ENCODE measurements at regions not wholly inside any gene's neighbourhood (a gene's known extent, or its start where the extent isn't known, plus 50 kb on each side); places are given as distances from the start of the nearest gene placed in this dataset.

DNA sequence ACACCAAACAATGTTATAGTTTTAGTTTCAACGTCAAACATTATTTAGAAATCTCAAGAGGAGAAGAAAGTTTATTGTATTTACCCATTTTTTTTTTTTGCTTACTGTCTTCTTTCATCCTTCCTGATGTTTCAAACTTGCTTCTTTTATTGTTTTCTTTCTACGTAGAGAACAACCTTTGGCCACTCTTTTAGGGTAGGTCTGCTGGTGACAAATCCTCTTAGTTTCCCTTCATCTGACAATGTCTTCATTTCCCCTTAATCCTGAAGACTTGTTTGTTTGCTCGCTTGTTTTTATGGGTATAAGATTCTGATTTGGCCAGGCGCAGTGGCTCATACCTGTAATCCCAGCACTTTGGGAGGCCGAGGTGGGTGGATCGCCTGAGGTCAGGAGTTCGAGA lies 89.1 kb downstream of the RHOU start:
- Histone ChIP-seq H3K27ac (no peak overlapping the region), H3K9me3 (no peaks in the 10 kb centered on the region), H3K27me3 (no peaks in the 10 kb centered on the region), H3K4me3 (no peak overlapping the region), H3K36me3 (no peaks in the 10 kb centered on the region), H3K4me1 (peaks cover 0 to 6% (median 0%) of the 10 kb centered on the region in 4 donors)
- DNase-seq: no peak
- intact Hi-C loops (cut with DNase I): no loop called here
- TF ChIP-seq POLR2A (IDR thresholded peaks at IDR 0.05): no peak
- TF ChIP-seq, protein P1, sequence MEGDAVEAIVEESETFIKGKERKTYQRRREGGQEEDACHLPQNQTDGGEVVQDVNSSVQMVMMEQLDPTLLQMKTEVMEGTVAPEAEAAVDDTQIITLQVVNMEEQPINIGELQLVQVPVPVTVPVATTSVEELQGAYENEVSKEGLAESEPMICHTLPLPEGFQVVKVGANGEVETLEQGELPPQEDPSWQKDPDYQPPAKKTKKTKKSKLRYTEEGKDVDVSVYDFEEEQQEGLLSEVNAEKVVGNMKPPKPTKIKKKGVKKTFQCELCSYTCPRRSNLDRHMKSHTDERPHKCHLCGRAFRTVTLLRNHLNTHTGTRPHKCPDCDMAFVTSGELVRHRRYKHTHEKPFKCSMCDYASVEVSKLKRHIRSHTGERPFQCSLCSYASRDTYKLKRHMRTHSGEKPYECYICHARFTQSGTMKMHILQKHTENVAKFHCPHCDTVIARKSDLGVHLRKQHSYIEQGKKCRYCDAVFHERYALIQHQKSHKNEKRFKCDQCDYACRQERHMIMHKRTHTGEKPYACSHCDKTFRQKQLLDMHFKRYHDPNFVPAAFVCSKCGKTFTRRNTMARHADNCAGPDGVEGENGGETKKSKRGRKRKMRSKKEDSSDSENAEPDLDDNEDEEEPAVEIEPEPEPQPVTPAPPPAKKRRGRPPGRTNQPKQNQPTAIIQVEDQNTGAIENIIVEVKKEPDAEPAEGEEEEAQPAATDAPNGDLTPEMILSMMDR (IDR thresholded peaks at IDR 0.05): no peak
- 95% methylated on average over 7 of the region's 7 CpGs for WGBS (ENCODE audit: insufficient coverage, low coverage, low lambda C conversion rate, missing lambda C conversion rate)
- ATAC-seq: no peak

DNA sequence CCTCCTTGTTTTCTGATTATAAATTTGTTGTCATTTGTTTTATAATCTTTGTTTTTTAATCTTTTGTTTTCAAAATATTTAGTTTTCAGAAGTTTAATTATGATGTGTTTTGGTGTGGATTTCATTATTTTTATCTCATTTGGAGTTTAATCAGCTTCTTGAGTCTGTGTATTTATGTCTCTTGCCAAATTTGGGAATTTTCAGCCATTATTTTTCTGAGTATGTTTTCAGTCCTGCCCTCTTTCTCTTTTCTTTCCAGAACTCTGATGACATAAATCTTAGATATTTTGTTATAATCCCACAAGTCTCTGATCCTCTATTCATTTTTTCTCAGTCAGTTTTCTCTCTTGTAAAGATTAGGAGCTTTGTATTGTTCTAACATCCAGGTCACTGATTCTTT lies 89.8 kb downstream of the RHOU start:
- no peaks in the 10 kb centered on the region for H3K9me3 ChIP-seq
- peaks cover 0 to 6% (median 0%) of the 10 kb centered on the region in 4 donors for H3K4me1 ChIP-seq
- H3K27me3 ChIP-seq: no peaks in the 10 kb centered on the region
- intact Hi-C loops (cut with DNase I): no loop called here
- DNase-seq (no peak), ATAC-seq (no peak)
- TF ChIP-seq POLR2A (IDR thresholded peaks at IDR 0.05): no peak
- TF ChIP-seq, protein P1 (IDR thresholded peaks at IDR 0.05): no peak
- H3K36me3 ChIP-seq: no peaks in the 10 kb centered on the region
- H3K4me3 ChIP-seq: no peak overlapping the region
- H3K27ac ChIP-seq: no peak overlapping the region

DNA sequence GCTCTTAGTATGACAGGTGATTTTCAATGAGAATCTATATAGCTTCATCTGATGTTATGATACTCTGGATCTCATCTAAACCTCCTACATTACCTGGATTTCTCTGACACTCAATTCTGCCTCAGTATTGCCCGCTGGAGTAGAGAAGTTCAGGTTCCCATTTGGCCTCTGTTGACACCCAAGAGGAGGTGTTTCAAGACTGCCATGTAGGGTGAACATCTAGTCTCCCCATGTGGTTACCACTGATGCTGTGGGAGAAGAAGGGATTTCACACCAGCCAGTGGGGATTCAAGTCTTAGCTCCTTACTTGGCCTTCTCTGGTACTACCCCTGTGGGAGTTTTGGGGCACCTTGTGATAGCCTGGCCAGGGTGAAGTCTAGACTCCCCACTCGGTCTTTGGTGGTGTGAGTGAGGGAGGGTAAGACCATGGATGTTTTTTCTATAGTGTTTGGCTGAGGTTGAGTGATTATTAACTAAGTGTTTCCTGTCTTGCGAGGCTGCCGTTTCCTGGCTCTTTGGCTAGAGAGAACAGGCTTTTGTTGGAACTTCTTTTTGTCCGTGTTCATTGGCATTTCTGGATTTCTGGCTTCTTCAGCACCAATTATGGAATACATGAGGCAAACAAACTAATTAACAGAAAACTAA lies 90.7 kb downstream of the RHOU start:
- TF ChIP-seq, protein P1 (IDR thresholded peaks at IDR 0.05): no peak
- TF ChIP-seq POLR2A (IDR thresholded peaks at IDR 0.05): no peak
- H3K4me3 ChIP-seq: no peak overlapping the region
- ATAC-seq (no peak), DNase-seq (no peak)
- WGBS (ENCODE audit: insufficient coverage, low coverage, low lambda C conversion rate, missing lambda C conversion rate): 43% methylated on average over 4 of the region's 5 CpGs
- no peaks in the 10 kb centered on the region for H3K27me3 ChIP-seq
- peaks cover 0 to 8% (median 0%) of the 10 kb centered on the region in 4 donors for H3K4me1 ChIP-seq
- H3K27ac ChIP-seq: no peak overlapping the region
- no peaks in the 10 kb centered on the region for H3K36me3 ChIP-seq
- H3K9me3 ChIP-seq: no peaks in the 10 kb centered on the region
- intact Hi-C loops (cut with DNase I): no loop called here

DNA sequence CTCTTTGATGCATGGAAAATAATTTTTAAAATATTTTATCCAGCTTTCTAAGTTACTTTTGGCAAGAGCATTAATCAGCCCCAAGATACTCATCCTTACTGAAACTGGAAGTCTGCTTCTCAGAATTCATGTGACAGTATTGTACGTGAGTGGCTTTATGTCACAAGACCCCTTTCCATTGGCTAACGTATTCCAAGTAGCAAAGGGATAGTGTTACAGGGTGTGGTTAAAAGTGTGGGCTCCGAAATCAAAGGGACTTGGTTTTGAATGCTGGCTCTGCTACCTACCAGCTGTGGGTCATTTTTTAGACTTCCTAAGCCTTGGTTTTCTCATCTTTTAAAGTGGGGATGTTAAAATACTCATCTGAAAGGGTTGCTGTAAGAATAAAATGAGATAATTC lies 91.7 kb downstream of the RHOU start:
- H3K9me3 ChIP-seq: no peaks in the 10 kb centered on the region
- ATAC-seq: peak in 3 of 4 donors; percentile 18 to 51 (median 19)
- H3K27ac ChIP-seq: no peak overlapping the region
- intact Hi-C loops (cut with DNase I): no loop called here
- peaks cover 0 to 10% (median 0%) of the 10 kb centered on the region in 4 donors for H3K4me1 ChIP-seq
- WGBS (ENCODE audit: insufficient coverage, low coverage, low lambda C conversion rate, missing lambda C conversion rate): 47% methylated on average over 3 of the region's 3 CpGs
- H3K4me3 ChIP-seq: no peak overlapping the region
- TF ChIP-seq POLR2A (IDR thresholded peaks at IDR 0.05): no peak
- TF ChIP-seq, protein P1 (IDR thresholded peaks at IDR 0.05): no peak
- DNase-seq: no peak
- H3K36me3 ChIP-seq: no peaks in the 10 kb centered on the region
- no peaks in the 10 kb centered on the region for H3K27me3 ChIP-seq

DNA sequence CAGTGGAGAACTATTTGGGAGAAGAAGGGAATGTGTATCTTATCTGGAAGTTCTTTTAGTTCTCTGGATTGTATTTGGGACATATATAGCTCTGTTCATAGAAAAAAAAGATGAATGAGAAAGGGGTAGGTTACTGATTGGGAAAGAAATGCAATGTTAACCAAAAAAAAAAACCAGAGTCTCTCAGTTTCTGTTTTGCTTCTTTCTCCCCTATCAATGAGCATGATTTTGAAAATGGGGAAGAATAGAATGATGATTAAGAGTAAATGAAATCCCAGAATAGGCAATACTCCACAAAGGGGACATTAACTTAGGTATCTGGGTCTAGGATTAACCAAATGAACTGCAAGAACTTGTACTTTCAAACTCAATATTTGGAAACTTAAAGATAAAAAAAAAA lies 92.9 kb downstream of the RHOU start:
- intact Hi-C loops (cut with DNase I): no loop called here

More for the DNA sequence above, 92.9 kb downstream of the RHOU start:
- no peak for ATAC-seq
- H3K36me3 ChIP-seq: no peaks in the 10 kb centered on the region
- DNase-seq: no peak
- no peaks in the 10 kb centered on the region for H3K27me3 ChIP-seq
- no peak overlapping the region for H3K4me3 ChIP-seq
- H3K4me1 ChIP-seq: peaks cover 0 to 10% (median 0%) of the 10 kb centered on the region in 4 donors
- no peak overlapping the region for H3K27ac ChIP-seq
- H3K9me3 ChIP-seq: no peaks in the 10 kb centered on the region
- TF ChIP-seq, protein P1 (IDR thresholded peaks at IDR 0.05): no peak
- TF ChIP-seq POLR2A (IDR thresholded peaks at IDR 0.05): no peak

Measured in right lobe of liver (tissue), 6 donors.